Breast epithelium (tissue), 4 donors: ENCODE measurements at regions not wholly inside any gene's neighbourhood (a gene's known extent, or its start where the extent isn't known, plus 50 kb on each side); places are given as distances from the start of the nearest gene placed in this dataset.

Source experiments
- DNase-seq, 2 donors: peaks; one replicate each; pipeline ENCODE4 v3.0.0-alpha.2; 2019; ENCODE audit warnings: low spot score in 2 of 2
- H3K27ac ChIP-seq, 2 donors: fragments of 200-600 bp; sonication (generic) in 1 of 2; one replicate each; pipeline ENCODE4 v1.5.1; 2016 to 2019; ENCODE audit warnings: mild to moderate bottlenecking in 1 of 2
- H3K27me3 ChIP-seq, 2 donors: fragments of 200-600 bp; sonication (generic) in 1 of 2; one replicate each; pipeline versions ENCODE4 v1.5.1 to v1.6.0; 2017 to 2019; ENCODE audit warnings: control low read depth in 1 of 2, mild to moderate bottlenecking in 1 of 2
- H3K36me3 ChIP-seq: fragments of 200-600 bp; one replicate; pipeline ENCODE4 v1.5.1; 2019
- H3K4me1 ChIP-seq, 2 donors: fragments of 200-600 bp; sonication (generic); one replicate each; pipeline ENCODE4 v1.5.1; 2016 to 2019; ENCODE audit warnings: control low read depth in 1 of 2
- H3K4me3 ChIP-seq, 3 donors: fragments of 200-600 bp; sonication (generic); 1 replicate in 2 of 3; 2 replicates in 1 of 3; pipeline ENCODE4 v1.5.1; 2016 to 2019; ENCODE audit warnings: mild to moderate bottlenecking in 3 of 3, moderate library complexity in 2 of 3
- H3K9me3 ChIP-seq, 2 donors: fragments of 200-600 bp; sonication (generic) in 1 of 2; one replicate each; pipeline ENCODE4 v1.5.1; 2016 to 2019; ENCODE audit warnings: control low read depth in 1 of 2
- POLR2A ChIP-seq: fragments of 450-650 bp; IDR thresholded peaks from one replicate; pipeline ENCODE4 v1.6.1; 2016; ENCODE audit warnings: antibody characterized with exemption, mild to moderate bottlenecking, moderate library complexity
- POLR2AphosphoS5 ChIP-seq, 3 donors: sonication (generic); formaldehyde crosslinking; IDR thresholded peaks; one replicate each; pipeline ENCODE4 v1.6.1; 2017; ENCODE audit warnings: antibody characterized with exemption in 3 of 3
- intact Hi-C: fragments of 100-400 bp; cut with DNase I; formaldehyde crosslinking; loops from one replicate; pipeline ENCODE4 v1.15.1; 2023; ENCODE audit warnings: low total_unique reads
- TF ChIP-seq, protein P1 (sequence below), 3 donors: fragments of 450-650 bp; IDR thresholded peaks; one replicate each; pipeline ENCODE4 v1.5.1; 2016 to 2017; ENCODE audit warnings: antibody characterized with exemption in 3 of 3, mild to moderate bottlenecking in 3 of 3, moderate library complexity in 3 of 3

DNA sequence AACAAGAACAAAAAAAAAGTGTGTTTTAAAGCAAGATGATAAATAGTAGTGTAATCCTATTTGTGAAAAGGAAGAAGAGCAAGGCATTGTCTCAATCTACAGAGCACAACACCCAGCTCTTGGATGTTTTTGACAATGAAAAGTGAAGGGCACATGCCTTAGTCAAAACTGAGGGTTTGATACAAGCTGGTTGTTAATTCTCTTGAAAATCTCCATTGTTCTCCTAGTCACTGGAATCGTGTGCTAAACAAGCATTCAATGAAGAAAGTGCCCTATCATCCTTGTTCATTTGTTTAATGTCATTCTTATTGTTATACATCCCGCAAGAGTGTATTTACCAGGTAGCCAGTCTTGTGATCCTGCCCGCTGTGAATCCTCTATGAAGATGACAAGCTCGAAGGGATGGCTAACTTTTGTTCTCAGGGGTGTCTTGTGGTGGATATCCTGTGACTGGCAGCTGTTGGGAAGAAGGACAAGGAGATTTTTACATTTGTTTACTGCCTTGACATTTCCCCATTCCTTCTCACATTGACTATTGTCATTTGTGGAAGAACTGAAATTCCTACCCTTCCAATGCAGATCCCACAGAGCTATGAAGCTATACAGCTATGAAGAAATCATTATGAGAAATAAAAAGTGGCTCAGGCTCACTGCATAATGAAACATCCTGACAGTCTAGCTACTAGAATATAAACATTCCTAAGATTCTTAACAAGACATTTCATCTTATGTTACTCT is 175.9 kb downstream of the VGLL3 start:
- Histone ChIP-seq H3K4me1 (no peaks in the 10 kb centered on the region), H3K36me3 (no peaks in the 10 kb centered on the region), H3K9me3 (no peaks in the 10 kb centered on the region), H3K27ac (no peak overlapping the region), H3K27me3 (no peaks in the 10 kb centered on the region), H3K4me3 (no peak overlapping the region)
- DNase-seq: no peak
- TF ChIP-seq POLR2AphosphoS5 (IDR thresholded peaks at IDR 0.05) (no peak), POLR2A (no peak)
- TF ChIP-seq, protein P1, sequence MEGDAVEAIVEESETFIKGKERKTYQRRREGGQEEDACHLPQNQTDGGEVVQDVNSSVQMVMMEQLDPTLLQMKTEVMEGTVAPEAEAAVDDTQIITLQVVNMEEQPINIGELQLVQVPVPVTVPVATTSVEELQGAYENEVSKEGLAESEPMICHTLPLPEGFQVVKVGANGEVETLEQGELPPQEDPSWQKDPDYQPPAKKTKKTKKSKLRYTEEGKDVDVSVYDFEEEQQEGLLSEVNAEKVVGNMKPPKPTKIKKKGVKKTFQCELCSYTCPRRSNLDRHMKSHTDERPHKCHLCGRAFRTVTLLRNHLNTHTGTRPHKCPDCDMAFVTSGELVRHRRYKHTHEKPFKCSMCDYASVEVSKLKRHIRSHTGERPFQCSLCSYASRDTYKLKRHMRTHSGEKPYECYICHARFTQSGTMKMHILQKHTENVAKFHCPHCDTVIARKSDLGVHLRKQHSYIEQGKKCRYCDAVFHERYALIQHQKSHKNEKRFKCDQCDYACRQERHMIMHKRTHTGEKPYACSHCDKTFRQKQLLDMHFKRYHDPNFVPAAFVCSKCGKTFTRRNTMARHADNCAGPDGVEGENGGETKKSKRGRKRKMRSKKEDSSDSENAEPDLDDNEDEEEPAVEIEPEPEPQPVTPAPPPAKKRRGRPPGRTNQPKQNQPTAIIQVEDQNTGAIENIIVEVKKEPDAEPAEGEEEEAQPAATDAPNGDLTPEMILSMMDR (IDR thresholded peaks at IDR 0.05): no peak
- intact Hi-C loops: no loop called here

DNA sequence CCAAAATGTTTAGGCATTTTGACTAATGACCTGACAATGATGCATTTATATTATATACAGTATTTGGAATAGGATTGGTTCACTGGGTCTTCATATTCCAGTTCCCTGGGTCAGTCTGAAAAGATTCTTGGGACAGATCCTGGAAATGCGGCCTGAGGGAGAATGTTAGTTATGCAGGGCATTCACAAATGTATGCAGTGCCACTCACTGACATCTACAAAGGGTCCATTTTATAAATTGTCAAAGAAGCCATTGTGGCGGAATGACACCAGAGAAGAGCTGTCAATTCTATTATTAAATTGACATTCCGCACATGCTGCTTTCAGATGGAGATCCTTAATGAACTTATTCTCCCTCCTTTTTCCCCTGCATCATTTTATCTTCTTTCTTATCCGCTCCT is 176.6 kb downstream of the VGLL3 start:
- Histone ChIP-seq H3K27ac (no peak overlapping the region), H3K9me3 (no peaks in the 10 kb centered on the region), H3K4me3 (no peak overlapping the region), H3K36me3 (no peaks in the 10 kb centered on the region), H3K27me3 (no peaks in the 10 kb centered on the region), H3K4me1 (no peaks in the 10 kb centered on the region)
- TF ChIP-seq, protein P1 (IDR thresholded peaks at IDR 0.05): no peak
- TF ChIP-seq POLR2AphosphoS5 (IDR thresholded peaks at IDR 0.05) (no peak), POLR2A (no peak)
- intact Hi-C loops: no loop called here
- DNase-seq: no peak

DNA sequence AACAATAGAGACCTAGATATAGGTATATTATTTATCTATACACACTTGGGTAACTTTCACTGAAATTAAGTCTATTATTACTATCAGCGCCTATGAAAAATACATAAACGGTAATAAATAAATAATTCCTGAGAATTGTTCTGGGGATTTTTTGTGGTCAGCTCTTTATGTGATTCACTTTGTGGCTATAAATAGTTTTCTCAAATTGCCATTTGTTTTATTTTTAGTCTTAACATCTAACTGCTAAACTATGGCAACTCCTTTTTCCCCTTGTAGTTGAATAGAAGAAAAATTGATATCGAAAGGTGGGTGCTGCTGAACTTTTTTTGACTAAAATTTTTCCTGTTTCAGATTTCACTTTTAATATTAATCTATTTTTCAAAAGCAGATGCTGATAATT is 189.0 kb downstream of the VGLL3 start:
- H3K9me3 ChIP-seq: no peaks in the 10 kb centered on the region
- H3K4me1 ChIP-seq: no peaks in the 10 kb centered on the region
- H3K4me3 ChIP-seq: no peak overlapping the region
- intact Hi-C loops: no loop called here
- H3K27ac ChIP-seq: no peak overlapping the region
- TF ChIP-seq POLR2A (no peak), POLR2AphosphoS5 (IDR thresholded peaks at IDR 0.05) (no peak)
- TF ChIP-seq, protein P1 (IDR thresholded peaks at IDR 0.05): no peak
- H3K36me3 ChIP-seq: no peaks in the 10 kb centered on the region
- no peaks in the 10 kb centered on the region for H3K27me3 ChIP-seq
- no peak for DNase-seq

DNA sequence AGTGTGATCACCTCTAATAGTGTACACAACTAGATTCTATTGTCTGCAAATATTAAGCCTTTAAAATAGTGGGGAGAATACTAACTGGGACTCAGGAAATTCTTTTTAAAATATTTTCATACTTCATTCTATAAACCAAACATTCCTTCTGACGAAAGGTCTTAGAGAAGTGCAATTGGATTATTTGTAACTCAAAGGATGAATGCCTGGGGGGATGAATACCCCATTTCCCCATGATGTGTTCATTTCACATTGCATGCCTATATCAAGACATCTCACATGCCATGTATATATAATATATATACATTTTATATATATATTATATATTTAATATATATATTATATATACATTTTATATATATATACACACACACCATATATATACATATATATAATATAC is 189.9 kb downstream of the VGLL3 start:
- no peak for DNase-seq
- no peaks in the 10 kb centered on the region for H3K27me3 ChIP-seq
- no peaks in the 10 kb centered on the region for H3K4me1 ChIP-seq
- H3K27ac ChIP-seq: no peak overlapping the region
- H3K4me3 ChIP-seq: no peak overlapping the region
- H3K36me3 ChIP-seq: no peaks in the 10 kb centered on the region
- TF ChIP-seq, protein P1 (IDR thresholded peaks at IDR 0.05): no peak
- TF ChIP-seq POLR2A: no peak
- no peak for TF ChIP-seq POLR2AphosphoS5 (IDR thresholded peaks at IDR 0.05)
- H3K9me3 ChIP-seq: no peaks in the 10 kb centered on the region
- intact Hi-C loops: no loop called here

DNA sequence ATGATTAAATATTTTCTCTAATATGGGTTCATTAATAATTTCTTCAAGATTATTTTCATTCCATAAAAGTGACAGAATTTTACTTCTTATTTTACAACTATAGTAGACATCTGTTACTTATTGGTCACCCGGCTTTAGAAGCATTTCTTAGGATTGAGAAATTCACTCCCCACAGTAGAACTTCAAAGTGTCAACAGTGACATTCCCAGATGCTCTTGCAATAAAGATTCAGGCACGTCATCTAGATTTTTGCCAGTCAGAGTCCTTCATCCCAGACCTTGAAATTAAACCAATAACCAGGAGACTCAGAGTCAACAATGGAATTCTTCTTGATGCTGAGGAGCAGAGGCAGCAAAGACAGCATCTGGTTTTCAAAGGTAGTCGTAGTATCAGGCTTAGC is 190.8 kb downstream of the VGLL3 start:
- Histone ChIP-seq H3K9me3 (no peaks in the 10 kb centered on the region), H3K27ac (no peak overlapping the region), H3K4me1 (no peaks in the 10 kb centered on the region), H3K36me3 (no peaks in the 10 kb centered on the region), H3K27me3 (no peaks in the 10 kb centered on the region), H3K4me3 (no peak overlapping the region)
- intact Hi-C loops: no loop called here
- no peak for TF ChIP-seq POLR2A
- TF ChIP-seq, protein P1 (IDR thresholded peaks at IDR 0.05): no peak
- TF ChIP-seq POLR2AphosphoS5 (IDR thresholded peaks at IDR 0.05): no peak
- no peak for DNase-seq
